Panc1 (cell line): ENCODE measurements at regions not wholly inside any gene's neighbourhood (a gene's known extent, or its start where the extent isn't known, plus 50 kb on each side); places are given as distances from the start of the nearest gene placed in this dataset.

Experiments used
- ATAC-seq: fragments of 200-7000 bp; cut with Tn5 transposase; 2 replicates; pipeline ENCODE4 v1.9.1; 2020; ENCODE audit warnings: mild to moderate bottlenecking, moderate library complexity
- BruUV-seq: library from RNA; stranded (reverse); fragments of 400-500 nt; replicated peaks from 2 replicates; lab custom pipeline; 2021; lab: Mats Ljungman, UMichigan
- CTCF ChIA-PET: fragments of 300-600 bp; sonication (Branson Sonifier 250); formaldehyde crosslinking; loops from one replicate; lab custom pipeline; 2022; ENCODE audit warnings: antibody characterized with exemption; lab: Charles Lee
- POLR2A ChIA-PET: fragments of 300-600 bp; sonication (Branson Sonifier 250); formaldehyde crosslinking; loops from one replicate; lab custom pipeline; 2022; ENCODE audit warnings: antibody characterized with exemption; lab: Charles Lee
- DNase-seq: peaks from one replicate; pipeline ENCODE4 v3.0.0-alpha.2; 2010; ENCODE audit warnings: low read depth, low spot score
- H3K27ac ChIP-seq: 2 replicates; pipeline ENCODE4 v1.5.1; 2011; ENCODE audit warnings: mild to moderate bottlenecking, low read length, inconsistent platforms
- H3K27me3 ChIP-seq: fragments of 200-500 bp; sonication (Bioruptor generic); 2 replicates; pipeline ENCODE4 v1.6.0; 2014; ENCODE audit warnings: low read length, inconsistent platforms; ENCODE audit not compliant: control insufficient read depth, insufficient read depth
- H3K36me3 ChIP-seq: fragments of 200-500 bp; sonication (Bioruptor generic); 2 replicates; pipeline ENCODE4 v1.5.1; 2014; ENCODE audit warnings: inconsistent platforms, mild to moderate bottlenecking, low read length, moderate library complexity; ENCODE audit not compliant: control insufficient read depth, insufficient read depth
- H3K4me1 ChIP-seq: 2 replicates; pipeline ENCODE4 v1.5.1; 2011; ENCODE audit warnings: inconsistent platforms, mild to moderate bottlenecking, low read length, moderate library complexity; ENCODE audit not compliant: control insufficient read depth, insufficient read depth
- H3K4me3 ChIP-seq, 2 experiments: 2 replicates each; pipeline ENCODE4 v1.5.1; 2011 to 2012; ENCODE audit warnings: low read depth in 2 of 2, low read length in 2 of 2, mild to moderate bottlenecking in 2 of 2, inconsistent platforms in 1 of 2, moderate library complexity in 1 of 2
- H3K9me3 ChIP-seq: fragments of 200-500 bp; sonication (Bioruptor generic); 2 replicates; pipeline ENCODE4 v1.5.1; 2014; ENCODE audit warnings: low read depth, mild to moderate bottlenecking, inconsistent platforms, low read length, moderate library complexity; ENCODE audit not compliant: control insufficient read depth, insufficient read depth
- POLR2AphosphoS5 ChIP-seq: IDR thresholded peaks from 2 replicates; pipeline ENCODE4 v1.6.1; 2012; ENCODE audit warnings: mild to moderate bottlenecking, low read depth, low read length, moderate library complexity
- SIN3A ChIP-seq: IDR thresholded peaks from 2 replicates; pipeline ENCODE4 v1.6.1; 2012; ENCODE audit warnings: low read depth, mild to moderate bottlenecking, low read length, moderate library complexity, borderline replicate concordance; ENCODE audit not compliant: insufficient read depth
- TCF7L2 ChIP-seq: IDR thresholded peaks from 2 replicates; pipeline ENCODE4 v1.6.1; 2011; ENCODE audit warnings: mild to moderate bottlenecking, low read depth, low read length, inconsistent platforms
- in situ Hi-C: cut with HindIII; loops from 2 replicates; pipeline ENCODE4 v1.10.0; 2016; ENCODE audit warnings: low sequenced_read_pairs, low pct_unique_long_range_greater_than_20kb
- intact Hi-C: fragments of 100-400 bp; cut with micrococcal nuclease; formaldehyde crosslinking; loops from one replicate; pipeline ENCODE4 v1.10.0; 2022; ENCODE audit not compliant: unreplicated experiment
- TF ChIP-seq, protein P1 (sequence below), 2 experiments: IDR thresholded peaks; 2 replicates each; pipeline ENCODE4 v1.6.1; 2011 to 2012; ENCODE audit warnings: low read depth in 2 of 2, control low read depth in 1 of 2, low read length in 1 of 2, mild to moderate bottlenecking in 1 of 2, moderate library complexity in 1 of 2; ENCODE audit not compliant: insufficient read depth in 1 of 2
- TF ChIP-seq, protein P2 (sequence below): fragments of 450-650 bp; IDR thresholded peaks from 2 replicates; pipeline ENCODE4 v1.5.1; 2017; ENCODE audit warnings: mild to moderate bottlenecking

DNA sequence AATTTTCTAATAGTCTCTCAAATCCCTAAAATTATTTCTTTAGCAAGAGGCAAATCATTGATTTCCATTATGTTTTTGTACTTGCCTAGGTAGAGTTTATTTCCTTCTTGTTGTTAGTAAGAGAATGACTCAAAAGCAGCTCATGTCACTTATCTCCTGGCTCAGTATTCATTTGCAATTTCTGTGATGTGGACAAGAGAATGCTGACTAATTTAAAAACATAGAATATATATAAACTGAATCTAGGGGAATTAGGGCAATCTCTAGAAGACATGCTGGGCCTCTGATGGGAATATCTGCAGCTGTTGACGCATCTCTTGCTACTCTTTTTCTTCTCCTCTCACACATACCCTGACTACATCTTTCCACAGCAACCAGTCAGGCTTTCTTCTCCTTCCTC is 130.8 kb upstream of the PRKD1 start:
- ChIA-PET CTCF (no interaction called here), POLR2A (no interaction called here)
- no peaks in the 10 kb centered on the region for H3K27me3 ChIP-seq
- in situ Hi-C loops (no loop called here), intact Hi-C loops (no loop called here)
- no peaks in the 10 kb centered on the region for H3K36me3 ChIP-seq
- BruUV-seq, result no TSS peak
- H3K4me3 ChIP-seq, result no peak overlapping the region
- TF ChIP-seq, protein P1, sequence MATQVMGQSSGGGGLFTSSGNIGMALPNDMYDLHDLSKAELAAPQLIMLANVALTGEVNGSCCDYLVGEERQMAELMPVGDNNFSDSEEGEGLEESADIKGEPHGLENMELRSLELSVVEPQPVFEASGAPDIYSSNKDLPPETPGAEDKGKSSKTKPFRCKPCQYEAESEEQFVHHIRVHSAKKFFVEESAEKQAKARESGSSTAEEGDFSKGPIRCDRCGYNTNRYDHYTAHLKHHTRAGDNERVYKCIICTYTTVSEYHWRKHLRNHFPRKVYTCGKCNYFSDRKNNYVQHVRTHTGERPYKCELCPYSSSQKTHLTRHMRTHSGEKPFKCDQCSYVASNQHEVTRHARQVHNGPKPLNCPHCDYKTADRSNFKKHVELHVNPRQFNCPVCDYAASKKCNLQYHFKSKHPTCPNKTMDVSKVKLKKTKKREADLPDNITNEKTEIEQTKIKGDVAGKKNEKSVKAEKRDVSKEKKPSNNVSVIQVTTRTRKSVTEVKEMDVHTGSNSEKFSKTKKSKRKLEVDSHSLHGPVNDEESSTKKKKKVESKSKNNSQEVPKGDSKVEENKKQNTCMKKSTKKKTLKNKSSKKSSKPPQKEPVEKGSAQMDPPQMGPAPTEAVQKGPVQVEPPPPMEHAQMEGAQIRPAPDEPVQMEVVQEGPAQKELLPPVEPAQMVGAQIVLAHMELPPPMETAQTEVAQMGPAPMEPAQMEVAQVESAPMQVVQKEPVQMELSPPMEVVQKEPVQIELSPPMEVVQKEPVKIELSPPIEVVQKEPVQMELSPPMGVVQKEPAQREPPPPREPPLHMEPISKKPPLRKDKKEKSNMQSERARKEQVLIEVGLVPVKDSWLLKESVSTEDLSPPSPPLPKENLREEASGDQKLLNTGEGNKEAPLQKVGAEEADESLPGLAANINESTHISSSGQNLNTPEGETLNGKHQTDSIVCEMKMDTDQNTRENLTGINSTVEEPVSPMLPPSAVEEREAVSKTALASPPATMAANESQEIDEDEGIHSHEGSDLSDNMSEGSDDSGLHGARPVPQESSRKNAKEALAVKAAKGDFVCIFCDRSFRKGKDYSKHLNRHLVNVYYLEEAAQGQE (IDR thresholded peaks at IDR 0.05; ENCODE audit: insufficient read depth in 1 of 2, low read depth in 2 of 2, low read length in 1 of 2), result no peak
- TF ChIP-seq TCF7L2 (no peak), SIN3A (no peak), POLR2AphosphoS5 (no peak)
- TF ChIP-seq, protein P2, sequence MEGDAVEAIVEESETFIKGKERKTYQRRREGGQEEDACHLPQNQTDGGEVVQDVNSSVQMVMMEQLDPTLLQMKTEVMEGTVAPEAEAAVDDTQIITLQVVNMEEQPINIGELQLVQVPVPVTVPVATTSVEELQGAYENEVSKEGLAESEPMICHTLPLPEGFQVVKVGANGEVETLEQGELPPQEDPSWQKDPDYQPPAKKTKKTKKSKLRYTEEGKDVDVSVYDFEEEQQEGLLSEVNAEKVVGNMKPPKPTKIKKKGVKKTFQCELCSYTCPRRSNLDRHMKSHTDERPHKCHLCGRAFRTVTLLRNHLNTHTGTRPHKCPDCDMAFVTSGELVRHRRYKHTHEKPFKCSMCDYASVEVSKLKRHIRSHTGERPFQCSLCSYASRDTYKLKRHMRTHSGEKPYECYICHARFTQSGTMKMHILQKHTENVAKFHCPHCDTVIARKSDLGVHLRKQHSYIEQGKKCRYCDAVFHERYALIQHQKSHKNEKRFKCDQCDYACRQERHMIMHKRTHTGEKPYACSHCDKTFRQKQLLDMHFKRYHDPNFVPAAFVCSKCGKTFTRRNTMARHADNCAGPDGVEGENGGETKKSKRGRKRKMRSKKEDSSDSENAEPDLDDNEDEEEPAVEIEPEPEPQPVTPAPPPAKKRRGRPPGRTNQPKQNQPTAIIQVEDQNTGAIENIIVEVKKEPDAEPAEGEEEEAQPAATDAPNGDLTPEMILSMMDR, result no peak
- H3K9me3 ChIP-seq, result no peaks in the 10 kb centered on the region
- ATAC-seq (no peak), DNase-seq (no peak)
- H3K4me1 ChIP-seq, result no peaks in the 10 kb centered on the region
- no peak overlapping the region for H3K27ac ChIP-seq

DNA sequence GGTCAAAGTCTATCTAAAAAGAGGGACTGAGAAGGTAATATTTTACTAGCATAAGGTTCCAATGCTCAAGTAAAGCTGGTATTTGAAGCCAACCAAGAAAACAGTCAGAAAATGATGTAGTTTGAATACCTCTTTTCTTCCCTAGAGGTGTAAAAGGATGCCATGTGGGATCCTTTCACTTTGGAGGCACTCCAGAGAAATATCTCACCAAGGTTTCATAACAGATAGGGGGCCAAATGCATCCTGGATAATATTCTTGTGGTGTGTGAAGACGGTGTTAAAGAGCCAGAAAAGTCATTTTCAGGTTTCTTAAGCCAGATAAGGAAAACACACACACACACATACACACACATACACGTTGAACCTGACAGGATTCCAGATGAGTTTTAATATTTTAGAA is 136.1 kb upstream of the PRKD1 start:
- Histone ChIP-seq H3K27me3 (no peaks in the 10 kb centered on the region), H3K27ac (no peak overlapping the region), H3K4me3 (no peak overlapping the region), H3K9me3 (no peaks in the 10 kb centered on the region), H3K36me3 (no peaks in the 10 kb centered on the region), H3K4me1 (no peaks in the 10 kb centered on the region)
- ATAC-seq, result no peak
- no TSS peak for BruUV-seq
- in situ Hi-C loops, result no loop called here
- ChIA-PET CTCF (interaction anchor here (0.6 kb wide), 1 partner anchor 207 kb away, joined by 5 read pairs; no protein-coding TSS in a partner anchor), POLR2A (no interaction called here)
- intact Hi-C loops, result no loop called here
- TF ChIP-seq, protein P1 (IDR thresholded peaks at IDR 0.05; ENCODE audit: insufficient read depth in 1 of 2, low read depth in 2 of 2, low read length in 1 of 2), result no peak
- TF ChIP-seq, protein P2, result no peak
- TF ChIP-seq POLR2AphosphoS5 (no peak), SIN3A (no peak), TCF7L2 (no peak)
- no peak for DNase-seq
